ENCODE measurements at regions not wholly inside any gene's neighbourhood (a gene's known extent, or its start where the extent isn't known, plus 50 kb on each side); places are given as distances from the start of the nearest gene placed in this dataset.
"Not testable (repeated sequence)": the region's sequence is repeated elsewhere in the genome, so short reads cannot be mapped to it uniquely, and the experiment has no call there.

GRCh38 chr18:22066083-22066485 is 103.3 kb upstream of the GATA6 start:
- no peak overlapping the region for H3K4me3 ChIP-seq (replicated peaks; ENCODE audit: low read depth, low read length)
- no peak for TF ChIP-seq CTCF (IDR thresholded peaks at IDR 0.05; ENCODE audit: low read depth, low read length, missing control alignments)
- DNase-seq (ENCODE audit: extremely low read depth, low read depth): no peak

GRCh38 chr18:22067109-22067508 is 102.3 kb upstream of the GATA6 start:
- TF ChIP-seq CTCF (IDR thresholded peaks at IDR 0.05; ENCODE audit: low read depth, low read length, missing control alignments): no peak
- no peak for DNase-seq (ENCODE audit: extremely low read depth, low read depth)

GRCh38 chr18:22067682-22068081 is 101.7 kb upstream of the GATA6 start:
- no peak for DNase-seq (ENCODE audit: extremely low read depth, low read depth)
- TF ChIP-seq CTCF (IDR thresholded peaks at IDR 0.05; ENCODE audit: low read depth, low read length, missing control alignments): no peak
- H3K4me3 ChIP-seq (replicated peaks; ENCODE audit: low read depth, low read length): no peak overlapping the region

More at GRCh38 chr18:22067109-22067508, 102.3 kb upstream of the GATA6 start:
- no peak overlapping the region for H3K4me3 ChIP-seq (replicated peaks; ENCODE audit: low read depth, low read length)

- not testable (repeated sequence) for DNase-seq (ENCODE audit: extremely low read depth, low read depth); H3K4me3 ChIP-seq (replicated peaks; ENCODE audit: low read depth, low read length)
Observed at GRCh38 chr18:22068784-22069183, 100.6 kb upstream of the GATA6 start.

GRCh38 chr18:22069916-22070315 is 99.5 kb upstream of the GATA6 start:
- TF ChIP-seq CTCF (IDR thresholded peaks at IDR 0.05; ENCODE audit: low read depth, low read length, missing control alignments): no peak
- DNase-seq (ENCODE audit: extremely low read depth, low read depth): no peak

GRCh38 chr18:22073411-22073810 is 96.0 kb upstream of the GATA6 start:
- H3K4me3 ChIP-seq (replicated peaks; ENCODE audit: low read depth, low read length): no peak overlapping the region
- no peak for DNase-seq (ENCODE audit: extremely low read depth, low read depth)
- no peak for TF ChIP-seq CTCF (IDR thresholded peaks at IDR 0.05; ENCODE audit: low read depth, low read length, missing control alignments)

More at GRCh38 chr18:22069916-22070315, 99.5 kb upstream of the GATA6 start:
- no peak overlapping the region for H3K4me3 ChIP-seq (replicated peaks; ENCODE audit: low read depth, low read length)

GRCh38 chr18:22074282-22075070 is 94.9 kb upstream of the GATA6 start:
- no peak overlapping the region for H3K4me3 ChIP-seq (replicated peaks; ENCODE audit: low read depth, low read length)
- TF ChIP-seq CTCF (IDR thresholded peaks at IDR 0.05; ENCODE audit: low read depth, low read length, missing control alignments): no peak
- no peak for DNase-seq (ENCODE audit: extremely low read depth, low read depth)

Measured in HFF-Myc (cell line).